ENCODE measurements at regions not wholly inside any gene's neighbourhood (a gene's known extent, or its start where the extent isn't known, plus 50 kb on each side); places are given as distances from the start of the nearest gene placed in this dataset.

GRCh38 chr5:89535411-89535810, 652.4 kb upstream of the MEF2C start:
- H3K4me3 ChIP-seq (replicated peaks in 1 of 3; ENCODE audit: insufficient read depth in 1 of 3, low read depth in 1 of 3, low read length in 3 of 3) = no peak overlapping the region
- BruUV-seq (replicated peaks) = no TSS peak
- H3K9me1 ChIP-seq (replicated peaks; ENCODE audit: control insufficient read depth, extremely low read depth, insufficient read depth, low read length) = no peaks in the 10 kb centered on the region
- no peak for FAIRE-seq
- ChIA-PET POLR2A (no interaction called here), CTCF (no interaction called here)
- no peaks in the 10 kb centered on the region for H3K79me2 ChIP-seq (ENCODE audit: control insufficient read depth, insufficient read depth, low read length)
- TF ChIP-seq MYC (IDR thresholded peaks at IDR 0.05; ENCODE audit: low read depth, low read length) = no peak
- TF ChIP-seq CTCF (IDR thresholded peaks at IDR 0.05; ENCODE audit: extremely low read depth in 1 of 2, insufficient read depth in 1 of 2, low read depth in 1 of 2, low read length in 2 of 2) = no peak
- TF ChIP-seq POLR2A (IDR thresholded peaks at IDR 0.05; ENCODE audit: low read depth, low read length) = no peak
- TF ChIP-seq FOS (IDR thresholded peaks at IDR 0.05; ENCODE audit: borderline replicate concordance, insufficient read depth, low read length) = no peak
- TF ChIP-seq POLR2AphosphoS5 (IDR thresholded peaks at IDR 0.05; ENCODE audit: insufficient read depth, low read depth, low read length) = no peak
- no peak for TF ChIP-seq JUN (IDR thresholded peaks at IDR 0.05; ENCODE audit: borderline replicate concordance, insufficient read depth, insufficient read length, low read depth)
- TF ChIP-seq GATA2 (IDR thresholded peaks at IDR 0.05; ENCODE audit: insufficient read depth, insufficient read length, low read depth, low read length) = no peak
- no peak for TF ChIP-seq EZH2 (IDR thresholded peaks at IDR 0.05; ENCODE audit: borderline replicate concordance, low read depth, low read length, severe bottlenecking)
- TF ChIP-seq MAX (IDR thresholded peaks at IDR 0.05; ENCODE audit: insufficient read depth, insufficient read length) = no peak
- DNase-seq (ENCODE audit: low read depth, low spot score) = no peak
- H3K27ac ChIP-seq (ENCODE audit: insufficient read depth, low read depth, low read length) = no peak overlapping the region
- dilution Hi-C loops (cut with MboI; ENCODE audit: extremely low pct_ligation_motif_present, low sequenced_read_pairs) = no loop called here
- H3K4me1 ChIP-seq (ENCODE audit: control insufficient read depth, extremely low read depth, insufficient read depth, low read length) = no peaks in the 10 kb centered on the region
- H3K9ac ChIP-seq (replicated peaks; ENCODE audit: extremely low read depth, insufficient read depth, low read length) = no peak overlapping the region
- intact Hi-C loops (cut with micrococcal nuclease) = no loop called here
- H3K36me3 ChIP-seq (ENCODE audit: control insufficient read depth in 2 of 2, extremely low read depth in 1 of 2, insufficient read depth in 2 of 2, low read length in 2 of 2) = no peaks in the 10 kb centered on the region
- no peaks in the 10 kb centered on the region for H3K9me3 ChIP-seq (replicated peaks; ENCODE audit: control insufficient read depth, insufficient read depth, low read length)
- no peaks in the 10 kb centered on the region for H4K20me1 ChIP-seq (replicated peaks; ENCODE audit: control insufficient read depth, extremely low read depth, insufficient read depth, low read length)
- H3K27me3 ChIP-seq (ENCODE audit: control insufficient read depth in 2 of 2, insufficient read depth in 2 of 2, low read length in 2 of 2) = no peaks in the 10 kb centered on the region
- no peak overlapping the region for H2AFZ ChIP-seq (ENCODE audit: low read depth, low read length)
- no peak overlapping the region for H3K4me2 ChIP-seq (ENCODE audit: insufficient read depth, low read length)

All from endothelial cell of umbilical vein (primary cell).